Epithelial cell of proximal tubule (primary cell): ENCODE measurements at regions not wholly inside any gene's neighbourhood (a gene's known extent, or its start where the extent isn't known, plus 50 kb on each side); places are given as distances from the start of the nearest gene placed in this dataset.

Experiments
- DNase-seq: peaks from one replicate; pipeline ENCODE4 v3.0.0-alpha.2; 2011; ENCODE audit warnings: low read depth
- H3K4me3 ChIP-seq: 2 replicates; pipeline ENCODE4 v1.5.1; 2011; ENCODE audit warnings: low read depth, mild to moderate bottlenecking, low read length
- TF ChIP-seq, protein P1 (sequence below): conservative IDR thresholded peaks from 2 replicates; pipeline ENCODE4 v1.5.1; 2012; ENCODE audit warnings: low read depth, mild to moderate bottlenecking, low read length

DNA sequence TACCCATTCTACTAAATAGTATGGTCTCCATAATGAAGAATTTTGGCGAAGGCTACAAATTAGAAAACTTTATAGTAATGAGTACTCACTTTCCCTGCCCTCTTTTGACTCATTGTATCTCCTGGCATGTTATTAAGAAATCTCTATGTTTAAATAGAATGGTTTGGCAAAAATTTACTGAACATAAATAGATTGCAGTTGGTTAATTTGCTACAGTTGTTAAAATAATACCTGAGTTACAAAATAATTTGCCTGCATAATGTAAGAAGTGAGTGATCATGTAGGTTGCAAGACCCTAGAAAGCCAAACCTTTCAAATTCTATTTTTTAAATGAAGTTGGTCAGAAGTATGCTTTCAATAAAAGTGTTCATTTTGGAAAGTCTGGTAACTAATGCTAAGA is 176.8 kb upstream of the AHR start:
- no peak overlapping the region for H3K4me3 ChIP-seq
- DNase-seq = no peak
- TF ChIP-seq, protein P1, sequence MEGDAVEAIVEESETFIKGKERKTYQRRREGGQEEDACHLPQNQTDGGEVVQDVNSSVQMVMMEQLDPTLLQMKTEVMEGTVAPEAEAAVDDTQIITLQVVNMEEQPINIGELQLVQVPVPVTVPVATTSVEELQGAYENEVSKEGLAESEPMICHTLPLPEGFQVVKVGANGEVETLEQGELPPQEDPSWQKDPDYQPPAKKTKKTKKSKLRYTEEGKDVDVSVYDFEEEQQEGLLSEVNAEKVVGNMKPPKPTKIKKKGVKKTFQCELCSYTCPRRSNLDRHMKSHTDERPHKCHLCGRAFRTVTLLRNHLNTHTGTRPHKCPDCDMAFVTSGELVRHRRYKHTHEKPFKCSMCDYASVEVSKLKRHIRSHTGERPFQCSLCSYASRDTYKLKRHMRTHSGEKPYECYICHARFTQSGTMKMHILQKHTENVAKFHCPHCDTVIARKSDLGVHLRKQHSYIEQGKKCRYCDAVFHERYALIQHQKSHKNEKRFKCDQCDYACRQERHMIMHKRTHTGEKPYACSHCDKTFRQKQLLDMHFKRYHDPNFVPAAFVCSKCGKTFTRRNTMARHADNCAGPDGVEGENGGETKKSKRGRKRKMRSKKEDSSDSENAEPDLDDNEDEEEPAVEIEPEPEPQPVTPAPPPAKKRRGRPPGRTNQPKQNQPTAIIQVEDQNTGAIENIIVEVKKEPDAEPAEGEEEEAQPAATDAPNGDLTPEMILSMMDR = no peak

DNA sequence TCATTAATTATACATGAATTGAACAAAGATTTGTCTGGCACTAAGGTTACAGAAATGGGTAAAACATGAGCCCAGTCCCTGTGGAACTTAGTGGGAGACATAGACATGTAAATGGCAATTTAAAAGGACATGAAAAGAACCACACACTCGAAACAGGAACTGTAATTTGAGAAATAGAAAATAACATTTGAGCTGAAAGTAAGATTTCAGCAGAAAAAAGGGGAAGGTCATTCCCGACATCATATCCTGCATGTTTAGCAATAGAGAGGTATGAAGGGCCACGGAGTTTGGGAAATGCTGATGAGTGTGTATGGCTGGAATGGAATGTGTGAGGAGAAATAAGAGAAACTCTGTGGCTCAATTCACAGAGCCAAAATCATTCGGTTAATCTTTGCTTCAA is 175.4 kb upstream of the AHR start:
- H3K4me3 ChIP-seq = no peak overlapping the region
- no peak for DNase-seq
- TF ChIP-seq, protein P1 = no peak

DNA sequence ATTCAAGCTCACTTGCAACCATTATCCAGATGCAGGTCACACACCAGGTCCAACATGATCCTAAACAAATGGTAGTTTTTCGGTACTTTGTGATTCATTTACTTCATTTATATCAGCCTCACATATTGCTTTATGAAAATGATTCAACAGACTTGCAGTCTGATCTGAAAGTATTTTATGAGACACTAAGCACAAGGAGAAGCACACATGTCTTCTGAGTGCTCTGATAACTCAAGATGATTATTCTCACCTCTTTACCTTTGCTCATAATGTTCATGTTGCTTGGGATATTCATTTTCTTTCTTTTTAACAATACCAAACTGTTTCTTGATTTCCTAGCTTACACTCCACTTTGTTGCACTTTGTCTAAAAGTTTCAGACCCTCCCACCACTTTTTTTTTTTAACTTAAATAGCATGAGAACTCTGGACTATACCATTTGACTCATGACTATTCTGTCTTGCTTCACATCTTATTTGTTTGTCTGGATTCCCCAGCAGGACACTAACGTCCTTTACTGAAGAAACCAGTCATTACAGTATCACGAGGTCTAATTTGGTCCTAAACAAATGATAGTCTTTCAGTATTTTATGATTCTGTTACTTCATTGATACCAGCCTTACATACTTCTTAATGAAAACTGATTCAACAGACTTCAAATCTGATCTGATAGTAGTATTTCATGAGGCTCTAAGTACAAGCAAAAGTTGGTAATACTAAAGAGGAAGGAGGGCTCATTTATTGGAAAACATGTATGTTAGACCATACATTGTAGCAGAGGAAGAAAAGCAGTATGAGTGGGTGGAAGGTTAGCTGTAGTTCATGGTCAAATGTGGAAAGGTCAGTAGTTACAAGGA is 171.8 kb upstream of the AHR start:
- TF ChIP-seq, protein P1 = no peak
- DNase-seq = no peak
- no peak overlapping the region for H3K4me3 ChIP-seq

DNA sequence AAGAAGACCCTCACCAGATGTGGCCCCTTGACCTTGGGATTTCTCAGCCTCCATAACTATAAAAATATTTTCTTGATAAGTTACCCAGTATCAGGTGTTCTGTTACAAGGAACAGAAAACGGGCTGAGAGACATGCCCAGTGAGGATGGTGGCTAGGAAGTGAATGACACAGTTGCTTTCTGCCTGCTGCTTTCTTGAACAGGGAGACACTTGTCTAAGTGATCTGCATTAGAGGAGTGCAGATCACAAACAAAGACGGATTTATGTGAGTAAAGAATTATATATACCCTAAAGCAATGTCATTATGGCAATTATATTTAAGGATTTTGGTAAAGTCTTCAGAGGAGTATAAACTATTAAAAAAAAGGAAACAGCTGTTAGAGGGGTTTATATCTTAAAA is 169.2 kb upstream of the AHR start:
- DNase-seq = no peak
- no peak overlapping the region for H3K4me3 ChIP-seq
- TF ChIP-seq, protein P1 = no peak

DNA sequence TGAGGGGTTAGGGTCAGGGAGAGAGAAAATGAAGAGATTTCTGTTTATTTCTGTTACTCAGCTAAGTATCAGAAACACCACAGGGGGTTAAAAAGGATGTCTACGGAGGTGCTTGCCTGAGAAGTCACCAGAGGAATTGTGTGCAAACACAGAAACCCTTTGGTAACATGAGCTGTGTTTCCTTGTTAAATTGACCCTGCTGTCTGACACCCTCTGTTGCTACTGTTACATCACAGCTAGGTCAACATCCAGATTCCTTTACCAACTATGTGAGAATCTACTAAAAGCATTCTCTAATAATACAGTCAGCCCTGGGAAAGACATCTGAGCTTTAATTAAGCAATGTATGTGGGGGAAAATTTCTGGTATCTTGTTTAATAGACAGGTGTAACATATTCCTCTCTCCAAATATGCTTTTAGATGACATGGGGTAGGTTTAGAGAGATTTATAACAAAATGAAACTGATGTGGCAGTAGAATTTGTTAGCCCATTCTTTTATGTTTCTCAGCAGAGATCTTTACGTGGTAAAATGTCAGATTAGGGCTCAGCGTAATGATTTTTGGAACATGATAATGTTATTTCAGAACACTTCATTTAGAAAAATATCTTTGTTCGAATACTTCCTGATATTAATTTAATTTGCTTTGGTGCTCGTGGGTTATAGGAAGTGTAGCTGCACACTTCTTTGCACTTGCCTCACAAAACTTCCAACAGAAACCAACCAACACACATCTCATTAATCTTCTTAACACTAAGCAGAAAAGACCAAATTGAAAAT is 168.0 kb upstream of the AHR start:
- no peak overlapping the region for H3K4me3 ChIP-seq
- TF ChIP-seq, protein P1 = no peak
- peak; percentile 75 for DNase-seq

DNA sequence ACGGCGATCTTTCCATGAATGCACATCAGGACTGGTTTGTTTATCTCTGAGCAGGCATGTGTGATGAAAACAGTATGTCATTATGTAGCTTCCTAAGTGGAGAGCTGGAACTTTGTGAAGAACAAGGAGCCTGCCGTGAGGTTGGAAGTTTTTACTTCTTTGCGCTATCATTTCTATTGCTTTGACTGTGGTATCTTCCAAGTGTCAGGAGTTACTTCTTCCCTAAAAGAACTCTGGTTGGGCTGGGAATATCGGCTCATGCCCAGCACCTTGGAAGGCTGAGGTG is 167.4 kb upstream of the AHR start:
- no peak for DNase-seq
- TF ChIP-seq, protein P1 = no peak
- H3K4me3 ChIP-seq = no peak overlapping the region
